ENCODE measurements at regions not wholly inside any gene's neighbourhood (a gene's known extent, or its start where the extent isn't known, plus 50 kb on each side); places are given as distances from the start of the nearest gene placed in this dataset.

DNA sequence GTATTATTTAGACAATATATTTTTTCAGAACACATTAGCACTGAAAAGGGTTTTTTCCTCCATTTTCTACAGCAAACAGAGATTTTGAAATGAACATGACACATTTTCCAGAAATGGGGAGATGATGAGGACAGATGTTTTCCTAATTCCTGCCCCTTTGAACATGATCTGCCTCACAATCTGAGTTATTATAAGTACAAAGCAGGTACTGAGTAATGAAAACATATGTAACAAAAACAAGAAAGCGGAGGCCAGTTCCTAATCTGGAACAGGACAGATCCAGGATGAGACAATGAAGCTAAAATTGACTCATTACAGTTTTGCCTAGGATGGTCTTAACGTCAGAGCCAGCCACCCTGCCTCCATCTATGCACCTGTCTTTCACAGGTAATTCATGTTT lies 642.8 kb upstream of the NR2F2 start:
- no peaks in the 10 kb centered on the region for H3K27me3 ChIP-seq (replicated peaks; ENCODE audit: insufficient read depth, low read depth, low read length, poor library complexity)
- CTCF ChIA-PET, result no interaction called here
- no peaks in the 10 kb centered on the region for H3K9me3 ChIP-seq (ENCODE audit: low read depth, low read length, poor library complexity, severe bottlenecking)
- no TSS peak for BruUV-seq (replicated peaks)
- H3K4me1 ChIP-seq (ENCODE audit: insufficient read depth, low read length, poor library complexity, severe bottlenecking), result no peaks in the 10 kb centered on the region
- DNase-seq (ENCODE audit: low spot score), result no peak
- H3K4me3 ChIP-seq (ENCODE audit: low read depth, low read length, poor library complexity, severe bottlenecking), result no peak overlapping the region
- TF ChIP-seq EZH2 (IDR thresholded peaks at IDR 0.05; ENCODE audit: borderline replicate concordance, low read depth, low read length, poor library complexity, severe bottlenecking), result no peak
- TF ChIP-seq, protein P1, sequence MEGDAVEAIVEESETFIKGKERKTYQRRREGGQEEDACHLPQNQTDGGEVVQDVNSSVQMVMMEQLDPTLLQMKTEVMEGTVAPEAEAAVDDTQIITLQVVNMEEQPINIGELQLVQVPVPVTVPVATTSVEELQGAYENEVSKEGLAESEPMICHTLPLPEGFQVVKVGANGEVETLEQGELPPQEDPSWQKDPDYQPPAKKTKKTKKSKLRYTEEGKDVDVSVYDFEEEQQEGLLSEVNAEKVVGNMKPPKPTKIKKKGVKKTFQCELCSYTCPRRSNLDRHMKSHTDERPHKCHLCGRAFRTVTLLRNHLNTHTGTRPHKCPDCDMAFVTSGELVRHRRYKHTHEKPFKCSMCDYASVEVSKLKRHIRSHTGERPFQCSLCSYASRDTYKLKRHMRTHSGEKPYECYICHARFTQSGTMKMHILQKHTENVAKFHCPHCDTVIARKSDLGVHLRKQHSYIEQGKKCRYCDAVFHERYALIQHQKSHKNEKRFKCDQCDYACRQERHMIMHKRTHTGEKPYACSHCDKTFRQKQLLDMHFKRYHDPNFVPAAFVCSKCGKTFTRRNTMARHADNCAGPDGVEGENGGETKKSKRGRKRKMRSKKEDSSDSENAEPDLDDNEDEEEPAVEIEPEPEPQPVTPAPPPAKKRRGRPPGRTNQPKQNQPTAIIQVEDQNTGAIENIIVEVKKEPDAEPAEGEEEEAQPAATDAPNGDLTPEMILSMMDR (conservative IDR thresholded peaks at IDR 0.05; ENCODE audit: low read depth, low read length), result no peak
- no peak overlapping the region for H3K27ac ChIP-seq (ENCODE audit: low read depth, low read length, poor library complexity, severe bottlenecking)
- POLR2A ChIA-PET (ENCODE audit: low non-redundant PET), result no interaction called here
- intact Hi-C loops (cut with micrococcal nuclease; ENCODE audit: unreplicated experiment), result no loop called here
- H3K36me3 ChIP-seq (ENCODE audit: insufficient read depth, low read length, poor library complexity, severe bottlenecking), result no peaks in the 10 kb centered on the region

DNA sequence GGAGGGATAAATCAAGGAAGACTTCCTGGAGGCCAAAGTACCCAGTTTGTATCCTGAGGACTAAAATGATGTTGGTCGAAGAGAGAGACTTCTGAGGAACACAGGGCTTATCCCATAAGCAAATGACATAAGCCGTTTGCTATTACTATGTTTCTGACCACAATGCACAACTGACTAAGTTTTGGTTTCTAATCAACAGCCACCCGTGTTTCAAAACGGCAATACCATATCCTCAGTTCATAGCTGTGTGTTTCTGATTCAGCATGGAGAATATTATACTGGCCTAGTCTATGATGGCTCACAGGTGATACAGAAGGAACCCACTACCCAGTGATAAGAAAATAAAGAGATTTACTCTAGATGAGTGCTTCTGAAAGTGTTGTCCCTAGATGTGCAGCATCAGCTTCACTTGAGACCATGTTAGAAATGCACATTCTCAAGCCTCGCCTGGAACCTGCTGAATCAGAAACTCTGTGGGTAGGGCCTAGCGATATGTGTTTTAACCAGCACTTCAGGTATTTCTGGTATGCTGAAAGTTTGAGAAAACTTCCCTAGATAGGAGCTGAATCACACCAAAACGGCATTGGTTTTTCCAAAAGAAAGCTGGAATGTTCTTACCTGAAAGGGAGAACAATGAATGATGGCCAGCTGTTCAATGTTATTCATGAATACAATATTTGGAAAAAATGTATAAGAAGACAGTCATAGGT lies 639.7 kb upstream of the NR2F2 start:
- Histone ChIP-seq H3K27me3 (replicated peaks; ENCODE audit: insufficient read depth, low read depth, low read length, poor library complexity) (no peaks in the 10 kb centered on the region), H3K36me3 (ENCODE audit: insufficient read depth, low read length, poor library complexity, severe bottlenecking) (no peaks in the 10 kb centered on the region), H3K9me3 (ENCODE audit: low read depth, low read length, poor library complexity, severe bottlenecking) (peaks cover 23% of the 10 kb centered on the region), H3K4me1 (ENCODE audit: insufficient read depth, low read length, poor library complexity, severe bottlenecking) (no peaks in the 10 kb centered on the region), H3K4me3 (ENCODE audit: low read depth, low read length, poor library complexity, severe bottlenecking) (no peak overlapping the region), H3K27ac (ENCODE audit: low read depth, low read length, poor library complexity, severe bottlenecking) (no peak overlapping the region)
- ChIA-PET POLR2A (ENCODE audit: low non-redundant PET) (no interaction called here), CTCF (no interaction called here)
- no TSS peak for BruUV-seq (replicated peaks)
- intact Hi-C loops (cut with micrococcal nuclease; ENCODE audit: unreplicated experiment), result no loop called here
- no peak for DNase-seq (ENCODE audit: low spot score)
- TF ChIP-seq, protein P1 (conservative IDR thresholded peaks at IDR 0.05; ENCODE audit: low read depth, low read length), result no peak
- TF ChIP-seq EZH2 (IDR thresholded peaks at IDR 0.05; ENCODE audit: borderline replicate concordance, low read depth, low read length, poor library complexity, severe bottlenecking), result no peak

DNA sequence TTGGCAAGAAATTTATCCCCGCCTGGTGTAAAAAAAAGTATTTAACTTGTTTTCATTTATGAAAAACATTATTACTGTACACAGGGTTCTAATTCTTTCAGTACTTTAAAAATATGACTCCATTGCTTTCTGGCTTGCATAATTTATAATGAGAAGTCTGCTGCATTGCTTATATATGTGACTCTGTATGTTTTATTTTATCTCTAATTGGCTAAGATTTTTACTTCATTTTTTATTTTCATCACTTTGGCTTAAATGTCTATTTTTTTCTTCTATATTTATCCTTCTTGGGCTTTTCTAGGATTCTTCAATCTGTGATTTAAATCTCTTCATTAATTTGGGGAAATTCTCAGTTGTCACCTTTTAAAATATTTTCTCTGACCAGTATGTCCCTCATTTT lies 636.6 kb upstream of the NR2F2 start:
- BruUV-seq (replicated peaks), result no TSS peak

DNA sequence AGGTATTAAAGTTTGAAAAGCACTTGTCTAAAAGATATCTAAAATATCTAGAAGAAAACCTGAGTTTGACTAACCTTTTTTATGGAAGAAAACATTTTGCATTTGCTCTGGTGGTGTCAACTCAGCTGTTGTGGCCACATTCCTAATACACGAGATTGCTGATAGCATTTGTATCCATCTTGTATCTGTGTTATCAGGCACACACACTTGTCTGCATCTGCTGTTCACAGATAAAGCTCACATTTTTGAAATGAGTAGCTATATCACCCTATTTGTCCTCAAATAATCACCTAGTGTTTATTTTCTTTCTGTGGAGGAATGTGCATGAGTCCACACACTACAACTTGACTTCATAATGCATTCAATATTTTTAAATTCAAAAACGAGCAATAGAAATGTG lies 632.3 kb upstream of the NR2F2 start:
- no peak for TF ChIP-seq EZH2 (IDR thresholded peaks at IDR 0.05; ENCODE audit: borderline replicate concordance, low read depth, low read length, poor library complexity, severe bottlenecking)
- TF ChIP-seq, protein P1 (conservative IDR thresholded peaks at IDR 0.05; ENCODE audit: low read depth, low read length), result no peak
- Histone ChIP-seq H3K36me3 (ENCODE audit: insufficient read depth, low read length, poor library complexity, severe bottlenecking) (no peaks in the 10 kb centered on the region), H3K27ac (ENCODE audit: low read depth, low read length, poor library complexity, severe bottlenecking) (no peak overlapping the region), H3K4me1 (ENCODE audit: insufficient read depth, low read length, poor library complexity, severe bottlenecking) (no peaks in the 10 kb centered on the region), H3K27me3 (replicated peaks; ENCODE audit: insufficient read depth, low read depth, low read length, poor library complexity) (no peaks in the 10 kb centered on the region), H3K4me3 (ENCODE audit: low read depth, low read length, poor library complexity, severe bottlenecking) (no peak overlapping the region), H3K9me3 (ENCODE audit: low read depth, low read length, poor library complexity, severe bottlenecking) (peaks cover 38% of the 10 kb centered on the region)
- ChIA-PET POLR2A (ENCODE audit: low non-redundant PET) (no interaction called here), CTCF (no interaction called here)
- no peak for DNase-seq (ENCODE audit: low spot score)
- no TSS peak for BruUV-seq (replicated peaks)
- intact Hi-C loops (cut with micrococcal nuclease; ENCODE audit: unreplicated experiment), result no loop called here

More for the DNA sequence above, 636.6 kb upstream of the NR2F2 start:
- TF ChIP-seq EZH2 (IDR thresholded peaks at IDR 0.05; ENCODE audit: borderline replicate concordance, low read depth, low read length, poor library complexity, severe bottlenecking), result no peak
- intact Hi-C loops (cut with micrococcal nuclease; ENCODE audit: unreplicated experiment), result no loop called here
- no peaks in the 10 kb centered on the region for H3K36me3 ChIP-seq (ENCODE audit: insufficient read depth, low read length, poor library complexity, severe bottlenecking)
- ChIA-PET CTCF (no interaction called here), POLR2A (ENCODE audit: low non-redundant PET) (no interaction called here)
- H3K27ac ChIP-seq (ENCODE audit: low read depth, low read length, poor library complexity, severe bottlenecking), result no peak overlapping the region
- no peak for DNase-seq (ENCODE audit: low spot score)
- H3K9me3 ChIP-seq (ENCODE audit: low read depth, low read length, poor library complexity, severe bottlenecking), result peaks cover 23% of the 10 kb centered on the region
- no peak overlapping the region for H3K4me3 ChIP-seq (ENCODE audit: low read depth, low read length, poor library complexity, severe bottlenecking)
- no peaks in the 10 kb centered on the region for H3K4me1 ChIP-seq (ENCODE audit: insufficient read depth, low read length, poor library complexity, severe bottlenecking)
- no peaks in the 10 kb centered on the region for H3K27me3 ChIP-seq (replicated peaks; ENCODE audit: insufficient read depth, low read depth, low read length, poor library complexity)
